Epithelial cell of proximal tubule (primary cell): ENCODE measurements at regions not wholly inside any gene's neighbourhood (a gene's known extent, or its start where the extent isn't known, plus 50 kb on each side); places are given as distances from the start of the nearest gene placed in this dataset.
"Not testable (repeated sequence)": the region's sequence is repeated elsewhere in the genome, so short reads cannot be mapped to it uniquely, and the experiment has no call there.

Experiments
- DNase-seq: peaks from one replicate; pipeline ENCODE4 v3.0.0-alpha.2; 2011; ENCODE audit warnings: low read depth
- H3K4me3 ChIP-seq: 2 replicates; pipeline ENCODE4 v1.5.1; 2011; ENCODE audit warnings: low read depth, mild to moderate bottlenecking, low read length
- CTCF ChIP-seq: conservative IDR thresholded peaks from 2 replicates; pipeline ENCODE4 v1.5.1; 2012; ENCODE audit warnings: low read depth, mild to moderate bottlenecking, low read length

DNA sequence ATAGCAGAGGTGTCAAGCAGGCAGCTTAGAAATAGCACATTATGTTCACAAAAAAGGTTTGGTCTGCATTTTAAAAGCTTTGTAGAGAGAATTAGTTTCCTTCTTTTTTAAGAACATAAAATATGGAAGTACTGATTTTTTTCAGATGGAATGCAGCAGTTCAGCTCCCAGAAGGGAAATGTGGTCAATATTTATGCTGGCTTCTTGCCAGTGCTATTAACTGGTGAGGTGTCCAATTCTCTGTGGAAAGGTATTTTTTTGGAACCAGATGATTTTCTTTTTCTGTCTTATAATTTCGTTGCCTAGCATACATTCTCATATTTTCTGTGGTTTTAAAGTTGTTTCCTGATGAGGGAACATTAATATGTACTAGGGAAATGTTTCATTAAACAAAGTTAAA is 211.4 kb upstream of the ZNF385D start:
- no peak for DNase-seq
- TF ChIP-seq CTCF, result no peak
- no peak overlapping the region for H3K4me3 ChIP-seq

- DNase-seq, H3K4me3 ChIP-seq: not testable (repeated sequence)
These were observed 215.4 kb upstream of the ZNF385D start for GRCh38 chr3:21966457-21966856.

GRCh38 chr3:21979706-21980105 is 228.7 kb upstream of the ZNF385D start:
- no peak for DNase-seq
- no peak overlapping the region for H3K4me3 ChIP-seq
- TF ChIP-seq CTCF, result no peak

GRCh38 chr3:21989341-21990042 is 238.5 kb upstream of the ZNF385D start:
- TF ChIP-seq CTCF, result no peak

DNA sequence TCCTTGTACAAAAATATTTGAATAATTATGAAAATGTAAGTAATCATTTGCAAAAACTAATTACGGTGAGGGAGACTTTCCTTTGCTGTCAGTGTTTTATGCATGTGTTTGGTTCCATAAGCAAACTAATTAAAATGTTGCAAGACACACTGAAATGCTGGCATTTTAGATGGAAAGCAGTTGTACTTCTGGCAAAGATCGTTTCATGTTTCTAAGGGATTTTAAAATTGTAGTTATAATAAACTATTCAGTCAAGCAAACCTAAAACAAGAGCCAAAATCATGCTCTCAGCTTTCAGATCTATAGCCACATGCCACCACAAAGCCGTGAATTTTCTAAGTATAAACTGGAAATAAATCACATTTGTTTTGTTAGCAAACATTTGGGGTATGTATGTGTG is 240.1 kb upstream of the ZNF385D start:
- H3K4me3 ChIP-seq, result no peak overlapping the region
- no peak for DNase-seq
- TF ChIP-seq CTCF, result no peak

More at GRCh38 chr3:21989341-21990042, 238.5 kb upstream of the ZNF385D start:
- no peak for DNase-seq
- no peak overlapping the region for H3K4me3 ChIP-seq

- no peak overlapping the region for H3K4me3 ChIP-seq
- TF ChIP-seq CTCF, result no peak
- no peak for DNase-seq
These were observed 244.1 kb upstream of the ZNF385D start for GRCh38 chr3:21995079-21995607.

DNA sequence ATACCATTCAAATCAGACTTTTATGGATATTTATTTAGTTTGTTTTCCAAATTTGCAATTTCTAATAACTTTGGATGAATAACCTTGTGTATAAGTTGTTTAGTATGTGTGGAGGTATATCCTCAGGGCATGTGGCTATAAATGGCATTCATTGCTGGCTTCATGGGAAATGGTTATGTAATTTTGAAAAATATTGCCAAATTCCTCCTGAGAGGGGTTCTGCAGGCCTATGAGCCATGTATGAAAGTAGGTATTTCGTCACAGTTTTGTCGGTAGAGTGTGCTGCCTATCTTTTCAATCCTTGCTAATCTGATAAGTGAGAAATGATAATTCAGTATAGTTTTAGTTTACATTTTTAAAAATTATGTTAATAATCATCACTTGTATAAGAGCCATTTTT is 256.4 kb upstream of the ZNF385D start:
- no peak for DNase-seq
- TF ChIP-seq CTCF, result no peak
- H3K4me3 ChIP-seq, result no peak overlapping the region
